ENCODE measurements at regions not wholly inside any gene's neighbourhood (a gene's known extent, or its start where the extent isn't known, plus 50 kb on each side); places are given as distances from the start of the nearest gene placed in this dataset.

DNA sequence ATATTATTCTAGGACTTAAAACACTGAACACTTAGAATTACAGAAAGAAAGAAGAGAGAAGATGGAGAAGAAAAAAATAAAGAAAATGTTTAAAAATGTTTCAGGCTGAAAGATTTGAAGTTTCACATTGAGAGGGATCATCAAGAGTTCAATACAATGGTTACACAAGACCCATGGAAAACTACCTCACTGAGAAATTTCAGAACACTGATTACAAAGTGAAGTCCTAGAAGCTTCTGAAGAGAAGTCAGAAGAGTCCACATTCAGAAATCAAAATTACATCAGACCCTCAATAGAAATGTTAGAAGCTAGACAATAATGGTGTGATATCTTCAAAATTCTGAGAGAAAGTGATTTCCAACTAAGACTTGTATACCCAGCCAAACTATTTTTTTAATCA lies 196.1 kb downstream of the MACC1 start:
- H3K4me3 ChIP-seq (ENCODE audit: low read depth, low read length) = no peak overlapping the region
- H3K9me3 ChIP-seq (ENCODE audit: control insufficient read depth, insufficient read depth, low read depth, low read length) = no peaks in the 10 kb centered on the region
- H3K27me3 ChIP-seq (ENCODE audit: control insufficient read depth, insufficient read depth, low read length) = no peaks in the 10 kb centered on the region
- H3K36me3 ChIP-seq (ENCODE audit: control insufficient read depth, insufficient read depth, low read length) = peaks cover 13% of the 10 kb centered on the region
- H3K4me1 ChIP-seq (ENCODE audit: control insufficient read depth, insufficient read depth, low read length) = peaks cover 39% of the 10 kb centered on the region
- no peak overlapping the region for H3K9ac ChIP-seq (ENCODE audit: low read length)
- peak overlapping the region; percentile 91 for H3K27ac ChIP-seq (ENCODE audit: low read depth, low read length)

DNA sequence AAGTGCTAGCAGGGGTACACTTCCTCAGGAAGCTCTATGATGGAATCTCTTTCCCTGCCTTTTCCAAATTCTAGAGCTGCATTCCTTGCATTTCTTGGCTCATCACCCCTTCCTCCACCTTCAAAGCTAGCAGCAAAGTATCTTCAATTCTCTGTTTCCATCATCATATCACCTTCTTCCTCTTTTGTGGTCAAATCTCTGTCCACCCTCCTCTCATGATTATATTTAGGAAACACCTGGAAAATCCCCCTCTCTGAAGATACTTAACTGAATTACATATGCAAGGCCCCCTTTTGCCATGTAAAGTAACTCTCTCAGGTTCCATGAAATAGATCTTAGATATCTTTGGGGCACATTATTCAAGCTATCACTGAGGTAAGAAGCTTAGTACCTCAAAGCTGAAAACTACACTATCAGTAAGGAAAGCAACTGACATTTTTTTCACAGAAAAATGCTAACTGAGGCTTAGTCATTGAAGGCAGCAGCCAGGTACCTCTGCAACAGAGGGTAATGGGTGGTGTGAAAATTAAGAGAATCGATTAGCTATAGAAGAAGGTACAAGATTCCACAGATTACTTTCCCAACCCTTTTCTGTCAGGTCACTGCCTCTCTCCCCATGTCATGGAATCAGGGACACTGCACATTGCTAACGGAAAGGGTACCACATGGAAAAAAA lies 197.3 kb downstream of the MACC1 start:
- Histone ChIP-seq H3K4me3 (ENCODE audit: low read depth, low read length) (peak overlapping the region; percentile 20; the same call in 1 of the 2 replicates), H3K27me3 (ENCODE audit: control insufficient read depth, insufficient read depth, low read length) (no peaks in the 10 kb centered on the region), H3K9ac (ENCODE audit: low read length) (peak overlapping the region; percentile 33), H3K27ac (ENCODE audit: low read depth, low read length) (peak overlapping the region; percentile 91), H3K36me3 (ENCODE audit: control insufficient read depth, insufficient read depth, low read length) (peaks cover 12% of the 10 kb centered on the region; the same call in 1 of the 2 replicates), H3K4me1 (ENCODE audit: control insufficient read depth, insufficient read depth, low read length) (peaks cover 46% of the 10 kb centered on the region), H3K9me3 (ENCODE audit: control insufficient read depth, insufficient read depth, low read depth, low read length) (no peaks in the 10 kb centered on the region)

DNA sequence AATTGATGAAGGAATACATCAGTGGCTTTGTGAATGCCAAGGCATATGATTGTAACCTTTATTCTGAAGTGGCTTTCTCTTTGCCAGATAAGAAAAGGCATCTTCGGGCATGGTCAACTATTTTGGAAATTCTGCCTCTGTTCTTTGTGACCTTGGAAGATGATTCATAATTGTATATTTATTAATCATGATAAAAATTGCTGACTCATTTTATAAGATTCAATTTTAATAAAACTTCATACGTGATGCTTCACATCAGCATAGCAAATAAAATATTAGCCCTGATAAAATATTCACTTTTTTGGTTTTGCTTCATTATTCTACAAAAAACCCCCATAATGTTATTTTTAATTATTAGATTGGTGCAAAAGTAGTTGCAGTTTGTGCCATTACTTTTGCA lies 200.5 kb downstream of the MACC1 start:
- H3K4me3 ChIP-seq (ENCODE audit: low read depth, low read length) = no peak overlapping the region
- H3K9me3 ChIP-seq (ENCODE audit: control insufficient read depth, insufficient read depth, low read depth, low read length) = no peaks in the 10 kb centered on the region
- peaks cover 44% of the 10 kb centered on the region for H3K4me1 ChIP-seq (ENCODE audit: control insufficient read depth, insufficient read depth, low read length)
- no peak overlapping the region for H3K27ac ChIP-seq (ENCODE audit: low read depth, low read length)
- H3K9ac ChIP-seq (ENCODE audit: low read length) = no peak overlapping the region
- H3K36me3 ChIP-seq (ENCODE audit: control insufficient read depth, insufficient read depth, low read length) = peaks cover 2% of the 10 kb centered on the region; the same call in 1 of the 2 replicates
- H3K27me3 ChIP-seq (ENCODE audit: control insufficient read depth, insufficient read depth, low read length) = no peaks in the 10 kb centered on the region

DNA sequence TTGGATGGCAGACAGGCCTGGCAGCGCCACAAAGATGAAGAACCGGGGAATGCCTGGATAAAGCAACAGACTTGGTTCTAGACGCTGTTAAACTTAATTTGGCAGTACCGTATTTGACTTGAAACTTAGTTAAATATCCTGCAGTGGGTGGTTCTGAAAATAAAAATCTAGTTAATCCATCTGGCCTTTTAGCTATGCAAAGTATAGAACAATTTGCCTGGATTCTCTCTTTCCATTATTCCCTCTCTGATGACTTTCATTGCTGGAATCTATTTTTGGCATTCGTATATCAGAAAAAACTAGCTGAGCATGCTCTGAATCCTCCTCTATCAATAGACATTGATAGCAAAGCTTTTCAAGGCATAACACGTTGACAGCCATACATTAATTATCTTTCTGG lies 203.6 kb downstream of the MACC1 start:
- Histone ChIP-seq H3K9ac (ENCODE audit: low read length) (no peak overlapping the region), H3K4me1 (ENCODE audit: control insufficient read depth, insufficient read depth, low read length) (peaks cover 17% of the 10 kb centered on the region), H3K27me3 (ENCODE audit: control insufficient read depth, insufficient read depth, low read length) (no peaks in the 10 kb centered on the region), H3K9me3 (ENCODE audit: control insufficient read depth, insufficient read depth, low read depth, low read length) (no peaks in the 10 kb centered on the region), H3K4me3 (ENCODE audit: low read depth, low read length) (no peak overlapping the region), H3K27ac (ENCODE audit: low read depth, low read length) (no peak overlapping the region), H3K36me3 (ENCODE audit: control insufficient read depth, insufficient read depth, low read length) (peaks cover 4% of the 10 kb centered on the region; the same call in 1 of the 2 replicates)

DNA sequence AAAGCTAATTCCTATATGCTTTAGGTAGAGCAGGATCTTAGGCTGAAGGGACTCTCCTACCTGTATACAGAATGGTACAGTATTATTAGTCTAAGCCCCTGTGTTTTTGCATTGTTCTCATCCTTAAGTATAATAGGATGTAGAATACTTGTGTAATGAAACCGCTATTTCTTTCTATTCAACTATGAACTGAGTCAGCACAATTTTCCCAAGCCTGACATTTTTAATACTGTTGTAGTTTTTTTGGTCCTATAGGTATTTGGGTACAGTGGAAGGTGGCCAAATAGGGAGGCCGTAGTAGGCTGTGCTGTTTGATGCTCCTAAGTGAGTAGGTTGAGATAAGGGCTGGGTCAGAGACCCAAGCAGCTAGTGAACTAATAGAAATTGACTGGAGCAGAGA lies 205.1 kb downstream of the MACC1 start:
- H3K9ac ChIP-seq (ENCODE audit: low read length) = no peak overlapping the region
- peaks cover 15% of the 10 kb centered on the region for H3K4me1 ChIP-seq (ENCODE audit: control insufficient read depth, insufficient read depth, low read length)
- H3K27me3 ChIP-seq (ENCODE audit: control insufficient read depth, insufficient read depth, low read length) = no peaks in the 10 kb centered on the region
- H3K4me3 ChIP-seq (ENCODE audit: low read depth, low read length) = no peak overlapping the region
- H3K27ac ChIP-seq (ENCODE audit: low read depth, low read length) = no peak overlapping the region
- no peaks in the 10 kb centered on the region for H3K9me3 ChIP-seq (ENCODE audit: control insufficient read depth, insufficient read depth, low read depth, low read length)
- peaks cover 12% of the 10 kb centered on the region for H3K36me3 ChIP-seq (ENCODE audit: control insufficient read depth, insufficient read depth, low read length)

DNA sequence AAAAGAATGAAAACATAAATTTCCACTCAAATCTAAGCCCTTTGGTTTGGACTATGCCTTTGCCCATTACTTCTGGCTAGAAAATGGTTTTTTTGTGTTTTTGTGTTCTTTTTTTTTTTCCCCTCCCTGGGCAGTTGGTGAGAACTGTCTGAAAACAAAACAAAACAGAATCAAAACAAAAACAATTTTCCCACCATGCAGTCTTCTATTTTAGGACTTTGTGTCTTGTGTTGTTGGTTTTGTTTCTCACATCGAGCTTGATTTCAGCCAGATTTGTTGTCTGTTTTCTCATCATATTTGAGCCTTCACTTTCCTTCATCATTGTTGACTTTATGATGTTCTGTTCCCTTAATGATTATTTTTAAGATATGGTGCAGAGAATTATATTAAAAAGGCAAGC lies 206.3 kb downstream of the MACC1 start:
- no peak overlapping the region for H3K9ac ChIP-seq (ENCODE audit: low read length)
- H3K27ac ChIP-seq (ENCODE audit: low read depth, low read length) = 0 out of 2 replicates have a peak overlapping the region, but pooled peaks have one; percentile 13
- H3K27me3 ChIP-seq (ENCODE audit: control insufficient read depth, insufficient read depth, low read length) = no peaks in the 10 kb centered on the region
- peaks cover 22% of the 10 kb centered on the region for H3K36me3 ChIP-seq (ENCODE audit: control insufficient read depth, insufficient read depth, low read length)
- H3K4me1 ChIP-seq (ENCODE audit: control insufficient read depth, insufficient read depth, low read length) = peaks cover 10% of the 10 kb centered on the region; the same call in 1 of the 2 replicates
- no peaks in the 10 kb centered on the region for H3K9me3 ChIP-seq (ENCODE audit: control insufficient read depth, insufficient read depth, low read depth, low read length)
- no peak overlapping the region for H3K4me3 ChIP-seq (ENCODE audit: low read depth, low read length)

DNA sequence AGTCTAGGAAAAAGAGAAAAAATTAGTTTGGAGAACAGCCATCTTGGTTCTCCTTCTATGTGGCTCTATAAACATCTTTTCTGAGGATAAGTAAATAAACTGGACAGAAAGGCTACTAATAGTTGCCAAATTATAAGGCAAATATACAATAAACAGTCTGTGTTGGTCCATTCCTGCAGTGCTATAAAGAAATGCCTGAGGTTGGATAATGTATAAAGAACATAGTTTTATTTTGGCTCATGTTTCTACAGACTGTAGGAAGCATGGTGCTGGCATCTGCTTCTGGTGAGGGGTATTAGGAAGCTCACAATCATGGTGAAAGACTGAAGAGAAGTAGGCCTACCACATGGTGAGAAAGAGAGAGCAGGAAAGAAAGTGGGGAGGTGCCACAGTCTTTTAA lies 209.7 kb downstream of the MACC1 start:
- no peak overlapping the region for H3K9ac ChIP-seq (ENCODE audit: low read length)
- no peaks in the 10 kb centered on the region for H3K27me3 ChIP-seq (ENCODE audit: control insufficient read depth, insufficient read depth, low read length)
- H3K4me1 ChIP-seq (ENCODE audit: control insufficient read depth, insufficient read depth, low read length) = peaks cover 4% of the 10 kb centered on the region
- H3K27ac ChIP-seq (ENCODE audit: low read depth, low read length) = no peak overlapping the region
- H3K4me3 ChIP-seq (ENCODE audit: low read depth, low read length) = no peak overlapping the region
- H3K36me3 ChIP-seq (ENCODE audit: control insufficient read depth, insufficient read depth, low read length) = peaks cover 46% of the 10 kb centered on the region
- no peaks in the 10 kb centered on the region for H3K9me3 ChIP-seq (ENCODE audit: control insufficient read depth, insufficient read depth, low read depth, low read length)

DNA sequence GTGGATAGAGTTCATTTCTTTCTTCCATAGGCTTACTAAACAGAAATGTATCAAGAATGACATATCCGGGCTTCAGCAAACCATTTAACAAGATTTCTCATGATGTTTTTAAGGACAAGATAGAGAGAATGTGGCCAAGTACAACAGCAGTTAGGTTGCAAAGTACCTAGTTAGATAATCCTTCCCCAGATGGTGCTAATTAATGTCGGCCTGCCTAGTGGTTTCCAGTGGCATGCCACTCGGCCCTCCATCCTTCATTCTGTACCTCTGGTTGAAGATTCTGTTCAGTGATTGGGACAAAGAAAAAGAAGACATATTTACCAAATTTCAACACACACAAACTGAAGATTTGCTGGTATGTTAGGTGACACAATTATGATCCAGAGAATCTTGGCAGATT lies 212.1 kb downstream of the MACC1 start:
- H3K9me3 ChIP-seq (ENCODE audit: control insufficient read depth, insufficient read depth, low read depth, low read length) = no peaks in the 10 kb centered on the region
- no peak overlapping the region for H3K27ac ChIP-seq (ENCODE audit: low read depth, low read length)
- no peak overlapping the region for H3K4me3 ChIP-seq (ENCODE audit: low read depth, low read length)
- H3K4me1 ChIP-seq (ENCODE audit: control insufficient read depth, insufficient read depth, low read length) = no peaks in the 10 kb centered on the region; the same call in 1 of the 2 replicates
- no peak overlapping the region for H3K9ac ChIP-seq (ENCODE audit: low read length)
- H3K36me3 ChIP-seq (ENCODE audit: control insufficient read depth, insufficient read depth, low read length) = peaks cover 45% of the 10 kb centered on the region
- H3K27me3 ChIP-seq (ENCODE audit: control insufficient read depth, insufficient read depth, low read length) = no peaks in the 10 kb centered on the region

DNA sequence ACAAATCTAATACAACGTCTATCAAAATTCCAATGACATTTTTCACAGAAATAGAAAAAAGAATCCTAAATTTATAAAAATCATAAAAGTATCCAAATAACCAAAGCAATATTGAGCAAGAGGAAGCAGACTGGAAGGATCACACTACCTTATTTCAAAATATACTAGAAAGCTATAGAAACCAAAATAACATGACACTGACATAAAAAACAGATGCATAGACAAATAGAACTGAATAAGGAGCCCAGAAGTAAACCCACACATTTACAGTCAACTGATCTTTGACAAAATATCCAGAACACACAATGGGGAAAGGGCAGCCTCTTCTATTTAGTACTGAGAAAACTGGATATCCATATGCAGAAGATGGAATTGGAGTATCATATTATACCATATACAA lies 217.5 kb downstream of the MACC1 start:
- Histone ChIP-seq H3K9me3 (ENCODE audit: control insufficient read depth, insufficient read depth, low read depth, low read length) (no peaks in the 10 kb centered on the region), H3K9ac (ENCODE audit: low read length) (no peak overlapping the region), H3K27ac (ENCODE audit: low read depth, low read length) (no peak overlapping the region), H3K4me3 (ENCODE audit: low read depth, low read length) (no peak overlapping the region), H3K27me3 (ENCODE audit: control insufficient read depth, insufficient read depth, low read length) (no peaks in the 10 kb centered on the region), H3K36me3 (ENCODE audit: control insufficient read depth, insufficient read depth, low read length) (peaks cover 16% of the 10 kb centered on the region), H3K4me1 (ENCODE audit: control insufficient read depth, insufficient read depth, low read length) (no peaks in the 10 kb centered on the region; the same call in 1 of the 2 replicates)

DNA sequence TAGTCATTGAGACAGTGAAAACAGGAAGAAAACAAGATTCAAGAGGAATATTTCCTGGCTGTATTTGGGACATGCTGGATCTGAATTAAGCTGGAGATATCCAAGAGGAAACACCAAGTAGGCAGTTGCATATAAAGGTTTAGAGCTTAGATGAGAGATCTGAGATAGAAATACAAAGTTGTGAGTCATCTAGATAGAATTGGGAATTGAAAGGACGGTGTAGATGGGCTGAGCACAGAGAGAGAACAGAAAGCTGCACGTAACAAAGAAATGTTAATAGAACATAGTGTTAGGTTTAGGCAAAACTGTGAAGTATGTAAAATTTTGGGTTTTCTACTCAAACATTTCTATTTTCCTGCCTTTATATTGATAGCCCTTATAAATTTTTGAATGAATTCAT lies 218.5 kb upstream of the TMEM196 start:
- Histone ChIP-seq H3K36me3 (ENCODE audit: control insufficient read depth, insufficient read depth, low read length) (peaks cover 12% of the 10 kb centered on the region; the same call in 1 of the 2 replicates), H3K9me3 (ENCODE audit: control insufficient read depth, insufficient read depth, low read depth, low read length) (peaks cover 2% of the 10 kb centered on the region; the same call in 1 of the 2 replicates), H3K4me3 (ENCODE audit: low read depth, low read length) (no peak overlapping the region), H3K9ac (ENCODE audit: low read length) (no peak overlapping the region), H3K27me3 (ENCODE audit: control insufficient read depth, insufficient read depth, low read length) (no peaks in the 10 kb centered on the region), H3K27ac (ENCODE audit: low read depth, low read length) (no peak overlapping the region), H3K4me1 (ENCODE audit: control insufficient read depth, insufficient read depth, low read length) (no peaks in the 10 kb centered on the region)

DNA sequence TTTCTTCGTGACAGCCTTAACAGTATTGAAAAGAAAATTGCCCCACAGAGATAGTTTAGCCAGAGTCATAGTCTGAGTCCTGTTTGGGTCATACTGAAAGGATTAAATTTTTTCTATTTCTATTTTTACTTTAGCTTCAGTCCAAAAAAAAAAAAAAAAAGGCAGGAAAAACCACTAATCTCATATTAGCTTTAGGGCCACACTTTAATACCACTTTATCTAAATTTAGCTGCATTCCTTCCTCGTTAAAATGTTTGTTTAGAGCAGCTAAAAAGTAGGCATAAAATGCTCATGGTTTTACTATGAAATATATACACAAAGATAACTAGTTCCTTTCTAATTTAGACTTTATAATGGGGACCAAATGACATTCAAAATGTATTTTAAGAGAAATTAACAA lies 216.5 kb upstream of the TMEM196 start:
- Histone ChIP-seq H3K9ac (ENCODE audit: low read length) (no peak overlapping the region), H3K9me3 (ENCODE audit: control insufficient read depth, insufficient read depth, low read depth, low read length) (peaks cover 2% of the 10 kb centered on the region; the same call in 1 of the 2 replicates), H3K27ac (ENCODE audit: low read depth, low read length) (no peak overlapping the region), H3K4me1 (ENCODE audit: control insufficient read depth, insufficient read depth, low read length) (no peaks in the 10 kb centered on the region), H3K36me3 (ENCODE audit: control insufficient read depth, insufficient read depth, low read length) (peaks cover 23% of the 10 kb centered on the region; the same call in 1 of the 2 replicates), H3K27me3 (ENCODE audit: control insufficient read depth, insufficient read depth, low read length) (no peaks in the 10 kb centered on the region), H3K4me3 (ENCODE audit: low read depth, low read length) (no peak overlapping the region)

Measured in HUES6 (cell line).